CD4-positive, CD25-positive, alpha-beta regulatory T cell (primary cell): ENCODE measurements at regions not wholly inside any gene's neighbourhood (a gene's known extent, or its start where the extent isn't known, plus 50 kb on each side); places are given as distances from the start of the nearest gene placed in this dataset.

ENCODE experiments used
- ATAC-seq, 2 donors: fragments of 150-1000 bp; cut with Tn5 transposase; one replicate each; pipeline ENCODE4 v1.10.0; 2021; ENCODE audit warnings: low read depth in 2 of 2, moderate number of reproducible peaks in 2 of 2, moderate library complexity in 1 of 2
- DNase-seq, 3 donors: peaks; one replicate each; pipeline versions ENCODE4 v3.0.0 to v3.0.0-alpha.2; 2012 to 2022; ENCODE audit warnings: mixed read lengths in 1 of 3
- H3K27ac ChIP-seq: one replicate; pipeline ENCODE4 v1.7.0; 2013; ENCODE audit warnings: mild to moderate bottlenecking, low read length; ENCODE audit not compliant: insufficient read depth, poor library complexity, severe bottlenecking
- H3K27me3 ChIP-seq: one replicate; pipeline ENCODE4 v1.7.0; 2013; ENCODE audit warnings: low read length; ENCODE audit not compliant: control insufficient read depth, insufficient read depth
- H3K36me3 ChIP-seq: one replicate; pipeline ENCODE4 v1.7.0; 2013; ENCODE audit warnings: mild to moderate bottlenecking, low read length, moderate library complexity; ENCODE audit not compliant: control insufficient read depth, insufficient read depth
- H3K4me1 ChIP-seq: 2 replicates; pipeline ENCODE4 v1.7.0; 2013; ENCODE audit warnings: mild to moderate bottlenecking, low read length; ENCODE audit not compliant: insufficient read depth, control insufficient read depth, poor library complexity, severe bottlenecking
- H3K4me3 ChIP-seq: one replicate; pipeline ENCODE4 v1.7.0; 2013; ENCODE audit warnings: low read depth, mild to moderate bottlenecking, low read length, moderate library complexity
- H3K9me3 ChIP-seq, 2 experiments: 1 replicate in 1 of 2; 2 replicates in 1 of 2; pipeline ENCODE4 v1.7.0; 2013; ENCODE audit warnings: low read length in 2 of 2, mild to moderate bottlenecking in 1 of 2, moderate library complexity in 1 of 2; ENCODE audit not compliant: control insufficient read depth in 2 of 2
- H3K27ac Mint-ChIP-seq, 3 donors: one replicate each; pipeline ENCODE4 v1.8.0; 2020 to 2022; ENCODE audit warnings: mild to moderate bottlenecking in 3 of 3, mixed read lengths in 3 of 3, moderate library complexity in 2 of 3
- H3K27me3 Mint-ChIP-seq: one replicate; pipeline ENCODE4 v1.8.0; 2022; ENCODE audit warnings: mild to moderate bottlenecking, mixed read lengths
- H3K36me3 Mint-ChIP-seq: one replicate; pipeline ENCODE4 v1.8.0; 2020; ENCODE audit warnings: mixed read lengths
- H3K4me1 Mint-ChIP-seq, 4 donors: one replicate each; pipeline ENCODE4 v1.8.0; 2020 to 2022; ENCODE audit warnings: mixed read lengths in 4 of 4, mild to moderate bottlenecking in 1 of 4
- H3K4me3 Mint-ChIP-seq, 4 donors: one replicate each; pipeline ENCODE4 v1.8.0; 2020 to 2022; ENCODE audit warnings: mild to moderate bottlenecking in 4 of 4, mixed read lengths in 4 of 4, moderate library complexity in 3 of 4
- H3K9me3 Mint-ChIP-seq, 7 donors: one replicate each; pipeline ENCODE4 v1.8.0; 2020 to 2022; ENCODE audit warnings: mixed read lengths in 7 of 7, mild to moderate bottlenecking in 3 of 7, moderate library complexity in 2 of 7

GRCh38 chr1:118659646-118660045 lies 328.5 kb downstream of the TBX15 start:
- Mint-ChIP-seq H3K36me3 (no peaks in the 10 kb centered on the region), H3K27me3 (no peaks in the 10 kb centered on the region), H3K27ac (no peak overlapping the region), H3K9me3 (peaks cover 0 to 15% (median 5%) of the 10 kb centered on the region in 7 donors), H3K4me3 (no peak overlapping the region), H3K4me1 (no peaks in the 10 kb centered on the region)
- H3K9me3 ChIP-seq = peaks cover 2 to 4% of the 10 kb centered on the region in 2 experiments
- H3K4me1 ChIP-seq = no peaks in the 10 kb centered on the region
- ATAC-seq (no peak), DNase-seq (no peak)
- H3K27ac ChIP-seq = no peak overlapping the region
- H3K4me3 ChIP-seq = no peak overlapping the region
- H3K36me3 ChIP-seq = no peaks in the 10 kb centered on the region
- no peaks in the 10 kb centered on the region for H3K27me3 ChIP-seq

DNA sequence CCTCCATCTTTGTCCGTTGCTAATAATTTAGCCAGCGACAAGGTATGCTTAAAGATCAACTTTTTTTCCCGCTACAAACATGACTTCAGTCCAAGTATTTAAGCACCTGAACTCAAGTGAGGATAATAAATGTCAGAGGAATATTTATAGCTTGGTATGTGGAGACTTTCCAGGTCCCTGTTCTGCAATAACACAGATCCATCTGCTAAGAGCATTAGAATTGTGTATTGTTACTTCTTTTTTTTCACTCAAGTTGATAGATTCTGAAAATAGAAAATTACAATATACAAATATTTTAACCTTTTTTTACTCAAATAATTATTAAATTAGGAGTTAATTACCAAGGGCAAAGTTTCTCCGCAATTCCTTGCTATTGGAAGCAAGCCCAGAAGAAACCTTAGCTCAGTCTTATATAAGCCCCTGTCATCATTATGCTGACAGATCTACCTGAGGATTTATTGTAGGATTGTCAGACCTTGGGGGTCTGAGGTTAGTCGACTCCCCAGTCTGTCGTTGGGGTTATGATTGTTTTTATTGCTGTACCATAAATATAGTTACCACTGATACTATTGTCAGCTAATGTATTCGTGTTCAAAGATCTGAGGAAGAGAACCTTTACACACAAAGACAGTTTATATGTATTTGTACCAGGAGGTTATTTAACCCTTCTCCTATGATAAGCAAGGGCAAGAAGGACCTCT lies 337.9 kb downstream of the TBX15 start:
- no peaks in the 10 kb centered on the region for H3K9me3 ChIP-seq
- Mint-ChIP-seq H3K4me1 (no peaks in the 10 kb centered on the region), H3K27ac (no peak overlapping the region), H3K9me3 (peaks cover 0 to 8% (median 3%) of the 10 kb centered on the region in 7 donors), H3K4me3 (no peak overlapping the region), H3K27me3 (no peaks in the 10 kb centered on the region), H3K36me3 (no peaks in the 10 kb centered on the region)
- ATAC-seq (no peak), DNase-seq (no peak)
- no peaks in the 10 kb centered on the region for H3K4me1 ChIP-seq
- no peaks in the 10 kb centered on the region for H3K27me3 ChIP-seq
- H3K27ac ChIP-seq = no peak overlapping the region
- H3K36me3 ChIP-seq = no peaks in the 10 kb centered on the region
- H3K4me3 ChIP-seq = no peak overlapping the region

GRCh38 chr1:118649369-118650106 lies 338.6 kb downstream of the TBX15 start:
- peaks cover 0 to 8% (median 3%) of the 10 kb centered on the region in 7 donors for H3K9me3 Mint-ChIP-seq

GRCh38 chr1:118636004-118636403 lies 352.1 kb downstream of the TBX15 start:
- Mint-ChIP-seq H3K27ac (no peak overlapping the region), H3K9me3 (peaks cover 2 to 25% (median 7%) of the 10 kb centered on the region in 7 donors), H3K36me3 (no peaks in the 10 kb centered on the region)

More at GRCh38 chr1:118649369-118650106, 338.6 kb downstream of the TBX15 start:
- DNase-seq = no peak
- H3K4me1 ChIP-seq = no peaks in the 10 kb centered on the region
- Mint-ChIP-seq H3K36me3 (no peaks in the 10 kb centered on the region), H3K27ac (no peak overlapping the region), H3K4me3 (no peak overlapping the region), H3K4me1 (no peaks in the 10 kb centered on the region), H3K27me3 (no peaks in the 10 kb centered on the region)
- no peaks in the 10 kb centered on the region for H3K27me3 ChIP-seq
- ATAC-seq = no peak
- H3K36me3 ChIP-seq = no peaks in the 10 kb centered on the region
- H3K27ac ChIP-seq = no peak overlapping the region
- H3K4me3 ChIP-seq = no peak overlapping the region
- no peaks in the 10 kb centered on the region for H3K9me3 ChIP-seq

GRCh38 chr1:118627435-118627834 lies 360.7 kb downstream of the TBX15 start:
- Mint-ChIP-seq H3K27me3 (no peaks in the 10 kb centered on the region), H3K4me3 (no peak overlapping the region), H3K9me3 (peaks cover 1 to 16% (median 2%) of the 10 kb centered on the region in 7 donors), H3K36me3 (no peaks in the 10 kb centered on the region), H3K4me1 (no peaks in the 10 kb centered on the region), H3K27ac (no peak overlapping the region)
- DNase-seq = no peak
- Histone ChIP-seq H3K36me3 (no peaks in the 10 kb centered on the region), H3K4me3 (no peak overlapping the region), H3K27ac (no peak overlapping the region), H3K4me1 (no peaks in the 10 kb centered on the region), H3K9me3 (no peaks in the 10 kb centered on the region), H3K27me3 (no peaks in the 10 kb centered on the region)
- ATAC-seq = no peak

More at GRCh38 chr1:118636004-118636403, 352.1 kb downstream of the TBX15 start:
- no peaks in the 10 kb centered on the region for H3K27me3 Mint-ChIP-seq
- Histone ChIP-seq H3K36me3 (no peaks in the 10 kb centered on the region), H3K9me3 (peaks cover 0 to 2% of the 10 kb centered on the region in 2 experiments), H3K27me3 (no peaks in the 10 kb centered on the region), H3K27ac (no peak overlapping the region), H3K4me1 (no peaks in the 10 kb centered on the region), H3K4me3 (no peak overlapping the region)
- H3K4me3 Mint-ChIP-seq = no peak overlapping the region
- DNase-seq = no peak
- no peak for ATAC-seq
- no peaks in the 10 kb centered on the region for H3K4me1 Mint-ChIP-seq

DNA sequence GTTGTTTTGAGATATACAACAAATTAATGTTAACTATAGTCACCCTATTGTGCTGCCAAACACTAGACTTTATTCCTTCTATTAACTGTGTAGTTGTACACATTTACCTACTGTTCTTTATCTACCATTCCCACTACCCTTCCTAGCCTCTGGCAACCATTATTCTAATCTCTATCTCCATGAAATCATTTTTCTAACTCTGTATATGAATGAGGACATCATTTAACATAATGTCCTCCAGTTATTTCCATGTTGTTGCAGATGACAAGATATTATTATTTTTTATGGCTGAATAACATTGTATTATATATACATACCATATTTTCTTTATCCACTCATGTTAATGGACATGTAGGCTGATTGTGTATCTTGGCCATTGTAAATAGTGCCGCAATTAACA lies 366.3 kb downstream of the TBX15 start:
- DNase-seq = no peak
- Histone ChIP-seq H3K9me3 (no peaks in the 10 kb centered on the region), H3K27me3 (no peaks in the 10 kb centered on the region), H3K4me3 (no peak overlapping the region), H3K36me3 (no peaks in the 10 kb centered on the region), H3K4me1 (no peaks in the 10 kb centered on the region), H3K27ac (no peak overlapping the region)
- H3K27me3 Mint-ChIP-seq = no peaks in the 10 kb centered on the region
- H3K4me1 Mint-ChIP-seq = no peaks in the 10 kb centered on the region
- ATAC-seq = no peak
- H3K36me3 Mint-ChIP-seq = no peaks in the 10 kb centered on the region
- H3K4me3 Mint-ChIP-seq = no peak overlapping the region
- no peak overlapping the region for H3K27ac Mint-ChIP-seq
- H3K9me3 Mint-ChIP-seq = peaks cover 0 to 9% (median 5%) of the 10 kb centered on the region in 7 donors

DNA sequence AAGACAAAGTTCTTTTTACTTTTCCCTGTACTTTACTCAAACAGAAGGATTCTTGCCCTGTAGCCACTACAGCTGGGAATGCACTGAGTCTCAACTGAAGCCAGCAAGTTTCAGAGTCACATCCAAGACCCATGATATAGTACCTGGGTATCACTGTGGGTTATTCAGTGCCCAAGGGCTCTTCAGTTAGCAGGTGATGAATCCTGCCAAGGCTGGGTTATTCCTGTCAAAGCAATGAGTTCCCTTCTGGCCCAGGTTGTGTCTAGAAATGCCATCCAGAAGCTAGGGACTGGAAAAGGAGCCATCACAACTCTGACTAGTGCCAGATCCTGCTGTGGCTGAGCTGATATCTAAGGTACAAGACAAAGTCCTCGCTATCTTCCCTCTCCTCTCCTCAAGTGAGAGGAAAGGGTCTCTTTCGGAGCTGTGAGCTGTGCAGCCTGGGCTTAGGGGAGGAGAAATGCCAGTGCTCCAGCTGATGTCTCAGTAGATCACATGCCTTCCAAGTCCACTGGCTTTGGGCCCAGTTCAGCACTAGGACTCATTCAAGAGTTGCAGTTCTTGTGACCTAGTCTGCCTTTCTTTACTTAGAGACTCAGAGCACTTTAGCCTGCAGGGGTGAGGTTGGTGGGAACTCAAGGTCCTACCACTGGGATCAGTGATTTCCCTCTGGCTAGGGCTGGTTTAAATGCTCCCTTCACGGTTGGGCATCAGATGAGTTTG lies 369.4 kb downstream of the TBX15 start:
- no peaks in the 10 kb centered on the region for H3K4me1 Mint-ChIP-seq
- peaks cover 0 to 13% (median 7%) of the 10 kb centered on the region in 7 donors for H3K9me3 Mint-ChIP-seq
- Histone ChIP-seq H3K4me3 (no peak overlapping the region), H3K27ac (no peak overlapping the region), H3K4me1 (no peaks in the 10 kb centered on the region), H3K27me3 (no peaks in the 10 kb centered on the region), H3K36me3 (no peaks in the 10 kb centered on the region), H3K9me3 (no peaks in the 10 kb centered on the region)
- DNase-seq (no peak), ATAC-seq (no peak)
- H3K27me3 Mint-ChIP-seq = no peaks in the 10 kb centered on the region
- H3K36me3 Mint-ChIP-seq = no peaks in the 10 kb centered on the region
- no peak overlapping the region for H3K27ac Mint-ChIP-seq
- peak overlapping the region in 1 of 4 donors; percentile 85 for H3K4me3 Mint-ChIP-seq
